ENCODE measurements at regions not wholly inside any gene's neighbourhood (a gene's known extent, or its start where the extent isn't known, plus 50 kb on each side); places are given as distances from the start of the nearest gene placed in this dataset.
A peak's percentile ranks its signal among the peaks of the same experiment; 100 is the strongest.

- TF ChIP-seq, protein P1, sequence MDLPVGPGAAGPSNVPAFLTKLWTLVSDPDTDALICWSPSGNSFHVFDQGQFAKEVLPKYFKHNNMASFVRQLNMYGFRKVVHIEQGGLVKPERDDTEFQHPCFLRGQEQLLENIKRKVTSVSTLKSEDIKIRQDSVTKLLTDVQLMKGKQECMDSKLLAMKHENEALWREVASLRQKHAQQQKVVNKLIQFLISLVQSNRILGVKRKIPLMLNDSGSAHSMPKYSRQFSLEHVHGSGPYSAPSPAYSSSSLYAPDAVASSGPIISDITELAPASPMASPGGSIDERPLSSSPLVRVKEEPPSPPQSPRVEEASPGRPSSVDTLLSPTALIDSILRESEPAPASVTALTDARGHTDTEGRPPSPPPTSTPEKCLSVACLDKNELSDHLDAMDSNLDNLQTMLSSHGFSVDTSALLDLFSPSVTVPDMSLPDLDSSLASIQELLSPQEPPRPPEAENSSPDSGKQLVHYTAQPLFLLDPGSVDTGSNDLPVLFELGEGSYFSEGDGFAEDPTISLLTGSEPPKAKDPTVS (IDR thresholded peaks at IDR 0.05; ENCODE audit: low read depth, low read length) = no peak
- TF ChIP-seq ZNF622 (IDR thresholded peaks at IDR 0.05) (no peak), CTCF (IDR thresholded peaks at IDR 0.05 in 2 of 3, conservative IDR thresholded peaks at IDR 0.05 in 1 of 3; ENCODE audit: control insufficient read depth in 2 of 3, extremely low read depth in 1 of 3, insufficient read depth in 1 of 3, low read depth in 3 of 3, low read length in 3 of 3) (no peak), ZBTB4 (CRISPR knock-in tag; IDR thresholded peaks at IDR 0.05) (no peak), ZSCAN29 (IDR thresholded peaks at IDR 0.05) (no peak)
- TF ChIP-seq, protein P2, sequence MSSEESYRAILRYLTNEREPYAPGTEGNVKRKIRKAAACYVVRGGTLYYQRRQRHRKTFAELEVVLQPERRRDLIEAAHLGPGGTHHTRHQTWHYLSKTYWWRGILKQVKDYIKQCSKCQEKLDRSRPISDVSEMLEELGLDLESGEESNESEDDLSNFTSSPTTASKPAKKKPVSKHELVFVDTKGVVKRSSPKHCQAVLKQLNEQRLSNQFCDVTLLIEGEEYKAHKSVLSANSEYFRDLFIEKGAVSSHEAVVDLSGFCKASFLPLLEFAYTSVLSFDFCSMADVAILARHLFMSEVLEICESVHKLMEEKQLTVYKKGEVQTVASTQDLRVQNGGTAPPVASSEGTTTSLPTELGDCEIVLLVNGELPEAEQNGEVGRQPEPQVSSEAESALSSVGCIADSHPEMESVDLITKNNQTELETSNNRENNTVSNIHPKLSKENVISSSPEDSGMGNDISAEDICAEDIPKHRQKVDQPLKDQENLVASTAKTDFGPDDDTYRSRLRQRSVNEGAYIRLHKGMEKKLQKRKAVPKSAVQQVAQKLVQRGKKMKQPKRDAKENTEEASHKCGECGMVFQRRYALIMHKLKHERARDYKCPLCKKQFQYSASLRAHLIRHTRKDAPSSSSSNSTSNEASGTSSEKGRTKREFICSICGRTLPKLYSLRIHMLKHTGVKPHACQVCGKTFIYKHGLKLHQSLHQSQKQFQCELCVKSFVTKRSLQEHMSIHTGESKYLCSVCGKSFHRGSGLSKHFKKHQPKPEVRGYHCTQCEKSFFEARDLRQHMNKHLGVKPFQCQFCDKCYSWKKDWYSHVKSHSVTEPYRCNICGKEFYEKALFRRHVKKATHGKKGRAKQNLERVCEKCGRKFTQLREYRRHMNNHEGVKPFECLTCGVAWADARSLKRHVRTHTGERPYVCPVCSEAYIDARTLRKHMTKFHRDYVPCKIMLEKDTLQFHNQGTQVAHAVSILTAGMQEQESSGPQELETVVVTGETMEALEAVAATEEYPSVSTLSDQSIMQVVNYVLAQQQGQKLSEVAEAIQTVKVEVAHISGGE (CRISPR knock-in tag; IDR thresholded peaks at IDR 0.05) = no peak
- TF ChIP-seq, protein P3, sequence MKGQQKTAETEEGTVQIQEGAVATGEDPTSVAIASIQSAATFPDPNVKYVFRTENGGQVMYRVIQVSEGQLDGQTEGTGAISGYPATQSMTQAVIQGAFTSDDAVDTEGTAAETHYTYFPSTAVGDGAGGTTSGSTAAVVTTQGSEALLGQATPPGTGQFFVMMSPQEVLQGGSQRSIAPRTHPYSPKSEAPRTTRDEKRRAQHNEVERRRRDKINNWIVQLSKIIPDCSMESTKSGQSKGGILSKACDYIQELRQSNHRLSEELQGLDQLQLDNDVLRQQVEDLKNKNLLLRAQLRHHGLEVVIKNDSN (IDR thresholded peaks at IDR 0.05; ENCODE audit: borderline replicate concordance, extremely low read length, insufficient read depth, low read depth, low read length) = no peak
- TF ChIP-seq, protein P4, sequence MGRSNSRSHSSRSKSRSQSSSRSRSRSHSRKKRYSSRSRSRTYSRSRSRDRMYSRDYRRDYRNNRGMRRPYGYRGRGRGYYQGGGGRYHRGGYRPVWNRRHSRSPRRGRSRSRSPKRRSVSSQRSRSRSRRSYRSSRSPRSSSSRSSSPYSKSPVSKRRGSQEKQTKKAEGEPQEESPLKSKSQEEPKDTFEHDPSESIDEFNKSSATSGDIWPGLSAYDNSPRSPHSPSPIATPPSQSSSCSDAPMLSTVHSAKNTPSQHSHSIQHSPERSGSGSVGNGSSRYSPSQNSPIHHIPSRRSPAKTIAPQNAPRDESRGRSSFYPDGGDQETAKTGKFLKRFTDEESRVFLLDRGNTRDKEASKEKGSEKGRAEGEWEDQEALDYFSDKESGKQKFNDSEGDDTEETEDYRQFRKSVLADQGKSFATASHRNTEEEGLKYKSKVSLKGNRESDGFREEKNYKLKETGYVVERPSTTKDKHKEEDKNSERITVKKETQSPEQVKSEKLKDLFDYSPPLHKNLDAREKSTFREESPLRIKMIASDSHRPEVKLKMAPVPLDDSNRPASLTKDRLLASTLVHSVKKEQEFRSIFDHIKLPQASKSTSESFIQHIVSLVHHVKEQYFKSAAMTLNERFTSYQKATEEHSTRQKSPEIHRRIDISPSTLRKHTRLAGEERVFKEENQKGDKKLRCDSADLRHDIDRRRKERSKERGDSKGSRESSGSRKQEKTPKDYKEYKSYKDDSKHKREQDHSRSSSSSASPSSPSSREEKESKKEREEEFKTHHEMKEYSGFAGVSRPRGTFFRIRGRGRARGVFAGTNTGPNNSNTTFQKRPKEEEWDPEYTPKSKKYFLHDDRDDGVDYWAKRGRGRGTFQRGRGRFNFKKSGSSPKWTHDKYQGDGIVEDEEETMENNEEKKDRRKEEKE (IDR thresholded peaks at IDR 0.05) = no peak
- TF ChIP-seq, protein P5, sequence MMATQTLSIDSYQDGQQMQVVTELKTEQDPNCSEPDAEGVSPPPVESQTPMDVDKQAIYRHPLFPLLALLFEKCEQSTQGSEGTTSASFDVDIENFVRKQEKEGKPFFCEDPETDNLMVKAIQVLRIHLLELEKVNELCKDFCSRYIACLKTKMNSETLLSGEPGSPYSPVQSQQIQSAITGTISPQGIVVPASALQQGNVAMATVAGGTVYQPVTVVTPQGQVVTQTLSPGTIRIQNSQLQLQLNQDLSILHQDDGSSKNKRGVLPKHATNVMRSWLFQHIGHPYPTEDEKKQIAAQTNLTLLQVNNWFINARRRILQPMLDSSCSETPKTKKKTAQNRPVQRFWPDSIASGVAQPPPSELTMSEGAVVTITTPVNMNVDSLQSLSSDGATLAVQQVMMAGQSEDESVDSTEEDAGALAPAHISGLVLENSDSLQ (IDR thresholded peaks at IDR 0.05) = peak; percentile 46; the same call in 1 of the 2 replicates
Observed at GRCh38 chr10:110395350-110396283, 90.9 kb upstream of the SMNDC1 start (continued).
